OCI-LY7 (cell line): ENCODE measurements at regions not wholly inside any gene's neighbourhood (a gene's known extent, or its start where the extent isn't known, plus 50 kb on each side); places are given as distances from the start of the nearest gene placed in this dataset.

ENCODE experiments used
- BruUV-seq: library from RNA; stranded (reverse); fragments of 400-500 nt; replicated peaks from 2 replicates; lab custom pipeline; 2021; lab: Mats Ljungman, UMichigan
- CTCF ChIA-PET: fragments of 300-600 bp; sonication (Branson Sonifier 250); formaldehyde crosslinking; loops from one replicate; lab custom pipeline; 2022; ENCODE audit warnings: antibody characterized with exemption; ENCODE audit not compliant: unreplicated experiment; lab: Charles Lee
- POLR2A ChIA-PET: fragments of 300-600 bp; sonication (Branson Sonifier 250); formaldehyde crosslinking; loops from one replicate; lab custom pipeline; 2022; ENCODE audit warnings: antibody characterized with exemption; lab: Charles Lee
- DNase-seq: peaks from one replicate; pipeline ENCODE4 v3.0.0-alpha.2; 2015; ENCODE audit warnings: low spot score
- H2AFZ ChIP-seq: fragments of 200-600 bp; sonication (generic), shearing (Covaris generic); 2 replicates; pipeline ENCODE4 v1.6.1; 2014; ENCODE audit warnings: mild to moderate bottlenecking, antibody characterized with exemption, low read length, moderate library complexity
- H3K27ac ChIP-seq: fragments of 200-600 bp; sonication (generic); 2 replicates; pipeline ENCODE4 v1.5.1; 2014; ENCODE audit warnings: mixed run types, low read depth, mild to moderate bottlenecking, moderate library complexity, low read length, inconsistent platforms; ENCODE audit not compliant: poor library complexity, severe bottlenecking
- H3K36me3 ChIP-seq: fragments of 200-600 bp; sonication (generic); 2 replicates; pipeline ENCODE4 v1.6.1; 2014; ENCODE audit warnings: mild to moderate bottlenecking, antibody characterized with exemption, low read length, moderate library complexity, mixed read lengths; ENCODE audit not compliant: insufficient read depth
- H3K4me1 ChIP-seq: fragments of 200-600 bp; sonication (generic); 2 replicates; pipeline ENCODE4 v1.5.1; 2014; ENCODE audit warnings: mild to moderate bottlenecking, low read length; ENCODE audit not compliant: insufficient read depth, poor library complexity, severe bottlenecking
- H3K4me2 ChIP-seq: fragments of 200-600 bp; sonication (generic); 2 replicates; pipeline ENCODE4 v1.6.1; 2014; ENCODE audit warnings: mild to moderate bottlenecking, low read length
- H3K4me3 ChIP-seq: fragments of 200-600 bp; sonication (generic); 2 replicates; pipeline ENCODE4 v1.5.1; 2014; ENCODE audit warnings: mild to moderate bottlenecking, low read depth, low read length; ENCODE audit not compliant: poor library complexity, severe bottlenecking
- H3K79me2 ChIP-seq: fragments of 200-600 bp; sonication (generic); 2 replicates; pipeline ENCODE4 v1.6.1; 2016; ENCODE audit warnings: low read depth, mild to moderate bottlenecking, low read length, moderate library complexity, mixed read lengths; ENCODE audit not compliant: insufficient read depth
- H3K9me2 ChIP-seq: fragments of 200-600 bp; sonication (generic); 2 replicates; pipeline ENCODE4 v1.6.1; 2016; ENCODE audit warnings: mild to moderate bottlenecking, low read length, mixed read lengths; ENCODE audit not compliant: insufficient read depth
- H3K9me3 ChIP-seq: fragments of 200-600 bp; sonication (generic); 2 replicates; pipeline ENCODE4 v1.6.1; 2014; ENCODE audit warnings: mild to moderate bottlenecking, mixed run types, low read length, mixed read lengths
- H4K20me1 ChIP-seq: fragments of 200-600 bp; sonication (generic); 2 replicates; pipeline ENCODE4 v1.6.1; 2014; ENCODE audit warnings: mild to moderate bottlenecking, antibody characterized with exemption, low read length, moderate library complexity, mixed read lengths; ENCODE audit not compliant: insufficient read depth
- EZH2phosphoT487 ChIP-seq: fragments of 200-600 bp; sonication (generic); IDR thresholded peaks from 2 replicates; pipeline ENCODE4 v1.6.1; 2018; ENCODE audit warnings: low read depth, borderline replicate concordance, mild to moderate bottlenecking, mixed run types, antibody characterized with exemption, low read length, moderate library complexity, mixed read lengths
- intact Hi-C: fragments of 100-400 bp; cut with micrococcal nuclease; formaldehyde crosslinking; loops from one replicate; pipeline ENCODE4 v1.10.0; 2022; ENCODE audit not compliant: unreplicated experiment
- TF ChIP-seq, protein P1 (sequence below): fragments of 200-600 bp; sonication (generic); conservative IDR thresholded peaks from 2 replicates; pipeline ENCODE4 v1.5.1; 2014; ENCODE audit warnings: mild to moderate bottlenecking, antibody characterized with exemption, low read length, moderate library complexity, mixed read lengths

- no peak overlapping the region for H2AFZ ChIP-seq
- H3K4me3 ChIP-seq = no peak overlapping the region
- no TSS peak for BruUV-seq
- TF ChIP-seq, protein P1, sequence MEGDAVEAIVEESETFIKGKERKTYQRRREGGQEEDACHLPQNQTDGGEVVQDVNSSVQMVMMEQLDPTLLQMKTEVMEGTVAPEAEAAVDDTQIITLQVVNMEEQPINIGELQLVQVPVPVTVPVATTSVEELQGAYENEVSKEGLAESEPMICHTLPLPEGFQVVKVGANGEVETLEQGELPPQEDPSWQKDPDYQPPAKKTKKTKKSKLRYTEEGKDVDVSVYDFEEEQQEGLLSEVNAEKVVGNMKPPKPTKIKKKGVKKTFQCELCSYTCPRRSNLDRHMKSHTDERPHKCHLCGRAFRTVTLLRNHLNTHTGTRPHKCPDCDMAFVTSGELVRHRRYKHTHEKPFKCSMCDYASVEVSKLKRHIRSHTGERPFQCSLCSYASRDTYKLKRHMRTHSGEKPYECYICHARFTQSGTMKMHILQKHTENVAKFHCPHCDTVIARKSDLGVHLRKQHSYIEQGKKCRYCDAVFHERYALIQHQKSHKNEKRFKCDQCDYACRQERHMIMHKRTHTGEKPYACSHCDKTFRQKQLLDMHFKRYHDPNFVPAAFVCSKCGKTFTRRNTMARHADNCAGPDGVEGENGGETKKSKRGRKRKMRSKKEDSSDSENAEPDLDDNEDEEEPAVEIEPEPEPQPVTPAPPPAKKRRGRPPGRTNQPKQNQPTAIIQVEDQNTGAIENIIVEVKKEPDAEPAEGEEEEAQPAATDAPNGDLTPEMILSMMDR = no peak
- TF ChIP-seq EZH2phosphoT487 = no peak
- no peak overlapping the region for H3K27ac ChIP-seq
- no peaks in the 10 kb centered on the region for H3K79me2 ChIP-seq
- no peaks in the 10 kb centered on the region for H3K4me1 ChIP-seq
- no peaks in the 10 kb centered on the region for H3K9me2 ChIP-seq
- H3K36me3 ChIP-seq = no peaks in the 10 kb centered on the region
- ChIA-PET CTCF (no interaction called here), POLR2A (no interaction called here)
- no peaks in the 10 kb centered on the region for H3K9me3 ChIP-seq
- intact Hi-C loops = no loop called here
- H3K4me2 ChIP-seq = no peak overlapping the region
- DNase-seq = no peak
- no peaks in the 10 kb centered on the region for H4K20me1 ChIP-seq
These were observed 231.7 kb upstream of the CDH12 start for GRCh38 chr5:23084815-23085214.

DNA sequence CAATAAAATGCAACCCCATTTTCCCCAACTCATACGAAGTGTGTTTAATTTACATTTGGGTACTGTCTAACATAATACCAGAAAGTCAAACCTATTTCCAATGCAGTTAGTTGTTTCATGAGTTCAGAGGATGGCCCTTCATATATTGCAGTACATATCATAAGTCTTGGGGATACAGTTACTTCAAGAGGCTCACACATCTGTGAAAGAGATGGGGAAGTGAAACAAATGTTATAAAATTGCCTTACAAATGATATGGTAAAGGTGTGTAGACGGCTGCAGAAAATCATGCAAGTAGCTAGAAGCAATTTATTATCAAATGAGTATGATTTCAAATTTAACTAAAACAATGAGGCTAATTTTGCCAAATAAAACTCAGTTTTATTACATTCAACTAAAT is 219.0 kb upstream of the CDH12 start:
- intact Hi-C loops = no loop called here
- Histone ChIP-seq H3K79me2 (no peaks in the 10 kb centered on the region), H3K36me3 (no peaks in the 10 kb centered on the region), H4K20me1 (no peaks in the 10 kb centered on the region), H3K9me2 (no peaks in the 10 kb centered on the region), H3K27ac (no peak overlapping the region), H3K4me3 (no peak overlapping the region), H3K4me2 (no peak overlapping the region), H3K9me3 (no peaks in the 10 kb centered on the region), H3K4me1 (no peaks in the 10 kb centered on the region), H2AFZ (no peak overlapping the region)
- no TSS peak for BruUV-seq
- ChIA-PET POLR2A (no interaction called here), CTCF (no interaction called here)
- DNase-seq = no peak
- TF ChIP-seq EZH2phosphoT487 = no peak
- TF ChIP-seq, protein P1 = no peak

GRCh38 chr5:23071682-23072081 is 218.5 kb upstream of the CDH12 start:
- Histone ChIP-seq H3K4me2 (no peak overlapping the region), H3K4me3 (no peak overlapping the region), H3K79me2 (no peaks in the 10 kb centered on the region), H3K27ac (no peak overlapping the region), H3K9me3 (no peaks in the 10 kb centered on the region), H2AFZ (no peak overlapping the region), H3K36me3 (no peaks in the 10 kb centered on the region), H4K20me1 (no peaks in the 10 kb centered on the region), H3K4me1 (no peaks in the 10 kb centered on the region), H3K9me2 (no peaks in the 10 kb centered on the region; the same call in 1 of the 2 replicates)
- CTCF ChIA-PET = no interaction called here
- no peak for DNase-seq
- no TSS peak for BruUV-seq
- intact Hi-C loops = no loop called here
- POLR2A ChIA-PET = no interaction called here
- TF ChIP-seq, protein P1 = no peak
- no peak for TF ChIP-seq EZH2phosphoT487
